Mesodermal cell (in vitro differentiated cells): ENCODE measurements at regions not wholly inside any gene's neighbourhood (a gene's known extent, or its start where the extent isn't known, plus 50 kb on each side); places are given as distances from the start of the nearest gene placed in this dataset.
"Not testable (repeated sequence)": the region's sequence is repeated elsewhere in the genome, so short reads cannot be mapped to it uniquely, and the experiment has no call there.

ENCODE experiments used
- H3K27ac ChIP-seq: 2 replicates; pipeline ENCODE4 v1.7.0; 2013; ENCODE audit warnings: mild to moderate bottlenecking, low read depth, low read length, moderate library complexity; ENCODE audit not compliant: severe bottlenecking
- H3K36me3 ChIP-seq: 2 replicates; pipeline ENCODE4 v1.7.1; 2013; ENCODE audit warnings: mild to moderate bottlenecking, low read length, moderate library complexity; ENCODE audit not compliant: control insufficient read depth, insufficient read depth
- H3K4me1 ChIP-seq: one replicate; pipeline ENCODE4 v1.7.1; 2013; ENCODE audit warnings: mild to moderate bottlenecking, low read length; ENCODE audit not compliant: insufficient read depth, control insufficient read depth, poor library complexity, severe bottlenecking
- H3K4me3 ChIP-seq: 2 replicates; pipeline ENCODE4 v1.7.0; 2013; ENCODE audit warnings: low read length, control low read depth, mild to moderate bottlenecking; ENCODE audit not compliant: insufficient read depth, poor library complexity, severe bottlenecking; ENCODE audit errors: extremely low read depth
- H3K9me3 ChIP-seq: 2 replicates; pipeline ENCODE4 v1.7.1; 2013; ENCODE audit warnings: mild to moderate bottlenecking, low read length, moderate library complexity; ENCODE audit not compliant: control insufficient read depth
- WGBS, 2 experiments: methylation state at CpG; one replicate each; pipeline ENCODE4 v1.1.5; 2013; ENCODE audit warnings: missing lambda C conversion rate in 2 of 2; ENCODE audit not compliant: insufficient coverage in 2 of 2; 5-methylcytosine and 5-hydroxymethylcytosine counted together

DNA sequence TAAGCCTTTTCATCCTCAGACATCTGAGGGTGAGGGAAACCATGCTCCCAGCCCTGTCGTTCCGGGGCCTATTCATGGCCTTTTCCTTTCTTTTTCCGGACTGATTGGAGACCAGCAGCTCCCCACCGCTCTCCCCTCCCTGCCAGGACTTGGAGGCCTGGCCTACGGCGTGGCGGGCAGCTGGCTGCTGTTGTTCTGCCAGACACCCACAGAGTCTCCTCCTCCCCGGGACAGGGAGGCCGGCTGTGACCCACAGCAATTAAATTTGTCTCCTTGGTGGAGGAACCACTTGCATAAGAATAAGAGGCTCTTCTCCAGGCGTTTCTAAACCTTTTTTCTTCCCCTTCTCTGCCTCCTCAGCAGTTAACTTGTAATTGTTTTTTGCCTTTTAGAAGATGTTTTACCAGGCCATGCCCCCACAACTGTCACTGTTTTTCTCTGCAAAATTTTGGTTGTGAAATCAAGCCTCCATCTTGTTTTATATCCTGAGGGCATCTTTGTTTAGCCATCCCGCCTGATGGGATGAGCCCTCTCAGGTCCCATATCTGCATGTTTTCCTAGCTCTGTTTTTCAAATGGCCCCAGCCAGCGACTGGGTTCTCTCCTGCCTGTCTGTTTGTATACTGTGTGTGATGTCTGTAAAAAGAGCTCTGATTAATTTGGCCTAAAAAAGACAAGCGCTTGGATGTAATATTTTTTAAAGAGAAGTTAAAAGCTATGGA lies 1060.0 kb upstream of the DDX18 start:
- 23 to 39% methylated on average over 4 to 9 of the region's 13 CpGs for WGBS, 2 experiments
- no peaks in the 10 kb centered on the region for H3K9me3 ChIP-seq
- no peak overlapping the region for H3K4me3 ChIP-seq
- no peaks in the 10 kb centered on the region for H3K4me1 ChIP-seq
- no peaks in the 10 kb centered on the region for H3K36me3 ChIP-seq
- peak overlapping the region; percentile 72 for H3K27ac ChIP-seq

DNA sequence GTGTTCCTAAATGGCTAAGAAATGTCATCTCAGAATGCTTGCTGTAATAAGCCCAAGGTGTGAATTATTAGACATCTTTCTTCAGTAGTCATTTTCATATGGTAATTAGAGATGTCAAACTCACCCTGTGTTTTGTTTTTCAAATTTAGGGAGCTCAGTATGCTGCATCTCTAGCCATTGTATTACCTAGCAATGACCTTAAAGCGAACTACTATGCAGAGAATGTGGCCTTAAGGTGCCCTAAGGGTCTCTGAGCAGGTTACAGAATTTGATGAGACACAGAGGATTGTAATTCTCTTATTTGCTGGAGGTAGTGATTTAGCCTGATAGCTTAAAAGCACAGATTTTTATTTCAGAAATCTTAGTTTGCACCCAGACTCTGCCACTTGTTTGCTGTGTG lies 1052.6 kb upstream of the DDX18 start:
- no peaks in the 10 kb centered on the region for H3K36me3 ChIP-seq
- no peaks in the 10 kb centered on the region for H3K4me1 ChIP-seq
- no peak overlapping the region for H3K27ac ChIP-seq
- 100% methylated on average over 1 of the region's 1 CpG; no CpG with 5 or more reads in 1 of the 2 experiments for WGBS, 2 experiments
- H3K9me3 ChIP-seq, result no peaks in the 10 kb centered on the region
- no peak overlapping the region for H3K4me3 ChIP-seq

DNA sequence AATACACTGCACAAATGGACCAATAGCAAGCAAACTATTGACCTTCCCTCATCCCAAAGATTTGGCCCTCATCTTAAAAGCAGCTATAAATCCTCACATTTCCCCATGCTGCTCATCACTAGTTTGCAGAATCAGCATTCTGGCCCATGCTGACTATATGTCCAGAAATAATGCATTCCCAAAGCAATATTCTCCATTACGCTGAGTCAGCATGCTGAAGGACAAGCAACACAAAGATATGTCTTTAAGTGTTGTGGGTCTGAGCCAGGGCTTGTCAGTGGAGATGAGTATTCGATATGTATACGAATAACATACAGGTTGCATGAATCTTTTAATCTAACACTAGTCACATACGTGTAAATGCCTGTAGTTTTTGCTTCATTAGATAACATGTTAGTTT lies 1045.0 kb upstream of the DDX18 start:
- Histone ChIP-seq H3K27ac (no peak overlapping the region), H3K9me3 (no peaks in the 10 kb centered on the region), H3K4me3 (no peak overlapping the region), H3K36me3 (no peaks in the 10 kb centered on the region), H3K4me1 (no peaks in the 10 kb centered on the region)
- WGBS, 2 experiments, result 40% methylated on average over 1 of the region's 4 CpGs; no CpG with 5 or more reads in 1 of the 2 experiments

DNA sequence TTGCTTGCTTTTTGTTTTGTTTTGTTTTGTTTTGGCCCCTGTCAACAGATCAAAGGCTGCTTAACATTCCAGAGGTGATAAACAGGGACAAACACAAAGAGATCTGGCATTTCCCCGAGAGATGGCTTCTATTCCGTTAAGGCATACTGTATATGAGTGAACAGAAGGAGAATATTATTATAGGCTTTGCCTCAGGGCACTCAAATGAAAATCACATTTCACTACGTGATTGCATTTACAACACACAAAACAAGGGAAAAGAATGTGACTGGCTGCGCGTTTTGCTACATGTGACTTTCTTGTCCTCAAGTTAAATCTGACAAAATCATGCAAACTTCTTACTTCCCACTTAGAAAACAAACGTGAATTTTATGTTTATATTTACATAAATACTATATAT lies 1037.9 kb upstream of the DDX18 start:
- WGBS, 2 experiments, result 82 to 86% methylated on average over 1 to 3 of the region's 6 CpGs
- H3K36me3 ChIP-seq, result no peaks in the 10 kb centered on the region
- no peak overlapping the region for H3K27ac ChIP-seq
- no peaks in the 10 kb centered on the region for H3K9me3 ChIP-seq
- no peak overlapping the region for H3K4me3 ChIP-seq
- H3K4me1 ChIP-seq, result no peaks in the 10 kb centered on the region

DNA sequence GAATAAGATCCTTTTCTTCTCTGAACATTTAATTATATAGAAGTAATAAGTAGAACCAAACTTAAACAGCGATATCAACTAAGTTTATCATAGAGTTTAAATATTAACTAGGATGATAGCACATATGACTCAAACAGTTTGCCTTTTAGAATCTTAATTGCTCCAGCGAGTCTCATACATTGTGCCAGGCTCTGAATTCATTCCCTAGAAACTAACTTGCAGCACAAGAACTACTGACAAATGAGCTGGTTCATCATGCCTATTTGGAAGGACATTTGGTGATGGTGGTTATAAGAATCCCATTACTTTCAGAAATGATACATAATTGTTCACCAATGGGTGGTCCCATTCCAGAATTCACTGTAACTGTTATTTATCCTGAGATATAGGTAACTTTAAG lies 1026.6 kb upstream of the DDX18 start:
- no peaks in the 10 kb centered on the region for H3K4me1 ChIP-seq
- no peak overlapping the region for H3K27ac ChIP-seq
- WGBS, 2 experiments, result 71% methylated on average over 1 of the region's 2 CpGs; no CpG with 5 or more reads in 1 of the 2 experiments
- H3K36me3 ChIP-seq, result no peaks in the 10 kb centered on the region
- H3K4me3 ChIP-seq, result no peak overlapping the region
- H3K9me3 ChIP-seq, result no peaks in the 10 kb centered on the region

DNA sequence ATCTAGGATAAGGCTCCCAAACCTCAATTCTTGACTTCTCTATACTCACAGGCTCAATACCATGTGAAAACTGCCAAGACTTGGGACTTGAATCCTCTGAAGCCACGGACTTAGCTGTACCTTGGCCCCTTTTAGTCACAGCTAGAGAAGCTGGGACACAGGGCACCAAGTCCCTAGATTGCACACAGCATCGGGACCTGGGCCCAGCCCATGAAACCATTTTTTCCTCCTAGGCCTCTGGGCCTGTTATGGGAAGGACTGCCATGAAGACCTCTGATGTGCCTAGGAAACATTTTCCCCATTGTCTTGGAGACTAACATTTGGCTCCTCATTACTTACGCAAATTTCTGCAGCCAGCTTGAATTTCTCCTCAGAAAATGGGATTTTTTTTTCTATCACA lies 1011.8 kb upstream of the DDX18 start:
- peaks cover 6% of the 10 kb centered on the region for H3K4me1 ChIP-seq
- H3K27ac ChIP-seq, result no peak overlapping the region
- WGBS, 2 experiments, result 61 to 71% methylated on average over 2 to 3 of the region's 3 CpGs
- H3K4me3 ChIP-seq, result no peak overlapping the region
- peaks cover 17% of the 10 kb centered on the region for H3K9me3 ChIP-seq
- H3K36me3 ChIP-seq, result no peaks in the 10 kb centered on the region

DNA sequence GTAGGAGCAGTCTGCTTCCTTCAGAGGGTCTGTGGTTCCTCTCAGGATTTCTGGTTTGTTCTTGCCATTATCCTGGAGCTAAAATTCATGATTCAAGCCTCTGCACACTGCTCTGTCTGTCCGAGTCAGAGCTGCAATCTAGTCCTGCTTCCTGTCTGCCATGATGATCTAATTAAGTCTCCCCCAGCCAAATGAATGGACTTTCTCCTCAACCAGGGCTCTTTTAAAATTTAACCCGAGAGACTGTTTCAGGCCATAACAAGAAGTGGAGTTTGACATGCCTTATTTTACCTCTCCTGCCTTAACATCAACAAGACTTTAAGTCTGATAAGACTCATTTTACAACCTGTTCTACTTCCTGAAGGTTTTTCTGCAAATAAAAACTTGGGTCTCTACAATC lies 1009.6 kb upstream of the DDX18 start:
- peaks cover 14% of the 10 kb centered on the region for H3K4me1 ChIP-seq
- peak overlapping the region; percentile 18 for H3K27ac ChIP-seq
- H3K9me3 ChIP-seq, result peaks cover 17% of the 10 kb centered on the region
- no peaks in the 10 kb centered on the region for H3K36me3 ChIP-seq
- no peak overlapping the region for H3K4me3 ChIP-seq
- WGBS, 2 experiments, result 85% methylated on average over 2 of the region's 2 CpGs

DNA sequence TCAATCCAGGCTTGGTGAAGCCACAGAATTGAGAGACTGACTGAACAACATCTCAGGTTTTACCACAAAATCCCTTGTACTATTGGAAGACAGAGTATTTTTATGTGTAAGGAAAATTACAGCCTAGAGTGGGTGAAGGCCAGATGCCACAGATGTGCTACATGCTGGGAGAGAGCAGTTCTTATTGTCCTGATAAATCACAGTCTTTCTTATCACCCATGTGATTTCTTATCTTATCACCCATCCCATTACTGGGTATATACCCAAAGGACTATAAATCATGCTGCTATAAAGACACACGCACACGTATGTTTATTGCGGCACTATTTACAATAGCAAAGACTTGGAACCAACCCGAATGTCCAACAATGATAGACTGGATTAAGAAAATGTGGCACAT lies 1008.0 kb upstream of the DDX18 start:
- H3K4me3 ChIP-seq, H3K27ac ChIP-seq, H3K36me3 ChIP-seq: not testable (repeated sequence)
- WGBS, 2 experiments, result no CpG with 5 or more reads among the region's 4 CpGs
- H3K9me3 ChIP-seq, result peaks cover 17% of the 10 kb centered on the region
- peaks cover 14% of the 10 kb centered on the region for H3K4me1 ChIP-seq

DNA sequence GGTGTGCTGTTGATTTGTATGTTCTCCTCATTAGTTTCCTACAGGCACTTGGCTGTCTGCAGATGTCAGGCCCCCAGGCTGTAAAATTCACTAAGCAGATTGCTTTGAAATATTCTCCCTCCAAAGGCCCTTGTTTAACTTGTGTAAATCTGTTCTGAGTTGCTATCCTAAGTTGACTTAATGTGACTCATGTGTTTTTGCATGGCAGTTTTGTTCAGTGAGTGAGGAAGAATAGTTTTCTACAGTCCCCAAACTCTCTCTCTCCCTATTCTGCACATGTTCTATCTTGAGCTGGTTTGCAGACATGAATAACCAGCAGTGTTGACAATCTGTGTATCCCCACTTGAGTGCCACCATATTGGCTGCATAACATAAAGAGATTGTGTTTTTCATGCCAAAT lies 1005.4 kb upstream of the DDX18 start:
- Histone ChIP-seq H3K9me3 (no peaks in the 10 kb centered on the region), H3K36me3 (no peaks in the 10 kb centered on the region), H3K4me1 (peaks cover 14% of the 10 kb centered on the region), H3K27ac (peak overlapping the region; percentile 44), H3K4me3 (no peak overlapping the region)

DNA sequence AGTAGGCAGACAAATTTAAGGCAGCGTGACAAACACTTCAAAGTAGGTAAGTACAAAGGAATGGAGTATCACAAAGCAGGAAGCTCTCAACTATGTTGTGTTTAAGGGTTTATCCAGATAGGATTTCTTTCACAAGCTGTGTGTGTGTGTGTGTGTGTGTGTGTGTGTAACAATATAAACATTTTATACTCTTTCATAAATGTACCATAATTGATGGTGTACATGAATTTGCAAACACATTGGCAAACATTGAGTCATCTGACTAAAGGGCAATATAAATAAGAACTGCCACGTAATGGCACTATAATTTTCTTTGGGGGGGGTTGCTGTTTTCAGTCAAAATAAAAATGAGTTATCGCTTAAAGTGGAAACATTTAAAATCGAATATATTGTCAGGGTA lies 1004.4 kb upstream of the DDX18 start:
- H3K4me1 ChIP-seq, result peaks cover 8% of the 10 kb centered on the region
- 100% methylated on average over 1 of the region's 4 CpGs for WGBS, 2 experiments
- H3K27ac ChIP-seq, result no peak overlapping the region
- no peaks in the 10 kb centered on the region for H3K36me3 ChIP-seq
- H3K9me3 ChIP-seq, result no peaks in the 10 kb centered on the region
- H3K4me3 ChIP-seq, result no peak overlapping the region

DNA sequence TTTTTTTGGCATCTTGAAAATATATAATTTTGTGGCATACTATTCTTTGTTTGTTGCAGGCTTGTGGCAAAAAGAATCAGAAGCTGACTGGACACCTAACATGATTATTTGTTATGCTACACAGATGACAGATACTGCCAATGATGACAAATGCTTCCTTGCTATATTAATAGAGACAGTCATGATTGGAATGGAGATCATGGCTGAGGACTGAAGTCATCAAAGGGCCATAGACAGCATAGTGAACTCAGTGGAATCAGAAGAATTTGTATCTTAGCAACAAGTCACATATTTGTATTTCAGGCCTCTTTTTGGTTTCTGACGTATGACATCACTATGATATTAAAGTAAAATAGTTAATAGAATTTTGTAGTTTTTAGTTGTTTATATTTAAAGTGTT lies 1003.8 kb upstream of the DDX18 start:
- no CpG with 5 or more reads among the region's 1 CpG for WGBS, 2 experiments
- H3K36me3 ChIP-seq, result no peaks in the 10 kb centered on the region
- no peak overlapping the region for H3K27ac ChIP-seq
- H3K4me1 ChIP-seq, result peaks cover 8% of the 10 kb centered on the region
- H3K4me3 ChIP-seq, result no peak overlapping the region
- no peaks in the 10 kb centered on the region for H3K9me3 ChIP-seq
